ENCODE measurements at regions not wholly inside any gene's neighbourhood (a gene's known extent, or its start where the extent isn't known, plus 50 kb on each side); places are given as distances from the start of the nearest gene placed in this dataset.

GRCh38 chr3:34352778-34353331, 554.4 kb downstream of the PDCD6IP start:
- Histone ChIP-seq H3K9ac (ENCODE audit: control insufficient read depth, extremely low read depth, insufficient read depth, low read length) (no peak overlapping the region), H3K27ac (ENCODE audit: control insufficient read depth, insufficient read depth, low read length) (no peak overlapping the region), H4K20me1 (ENCODE audit: control insufficient read depth, extremely low read depth, insufficient read depth, low read length) (no peaks in the 10 kb centered on the region), H3K27me3 (ENCODE audit: control insufficient read depth, extremely low read depth, insufficient read depth, low read length) (no peaks in the 10 kb centered on the region), H3K4me1 (ENCODE audit: control insufficient read depth, extremely low read depth, insufficient read depth, low read length) (no peaks in the 10 kb centered on the region), H3K36me3 (ENCODE audit: control insufficient read depth in 2 of 2, extremely low read depth in 1 of 2, insufficient read depth in 2 of 2, low read length in 2 of 2) (no peaks in the 10 kb centered on the region), H3K79me2 (ENCODE audit: control insufficient read depth, insufficient read depth, low read length) (no peaks in the 10 kb centered on the region), H3K9me1 (ENCODE audit: control insufficient read depth, extremely low read depth, insufficient read depth, low read length) (no peaks in the 10 kb centered on the region), H2AFZ (ENCODE audit: control insufficient read depth, low read length) (no peak overlapping the region), H3K4me3 (ENCODE audit: control insufficient read depth in 2 of 3, extremely low read depth in 1 of 3, insufficient read depth in 2 of 3, low read depth in 1 of 3, low read length in 3 of 3) (no peak overlapping the region), H3K4me2 (ENCODE audit: control insufficient read depth, extremely low read depth, insufficient read depth, low read depth, low read length) (no peak overlapping the region), H3K9me3 (ENCODE audit: control insufficient read depth, low read depth, low read length) (no peaks in the 10 kb centered on the region)
- FAIRE-seq (no peak), DNase-seq (ENCODE audit: low read depth, low spot score) (no peak)
- TF ChIP-seq EZH2 (IDR thresholded peaks at IDR 0.05; ENCODE audit: low read length) = no peak
- TF ChIP-seq CTCF (optimal IDR thresholded peaks at IDR 0.05 in 1 of 3, IDR thresholded peaks at IDR 0.05 in 1 of 3, conservative IDR thresholded peaks at IDR 0.05 in 1 of 3; ENCODE audit: extremely low read depth in 1 of 3, insufficient read depth in 2 of 3, low read length in 3 of 3) = no peak
- dilution Hi-C loops (cut with MboI; ENCODE audit: extremely low pct_ligation_motif_present, low sequenced_read_pairs) = no loop called here

GRCh38 chr3:34357461-34357860, 559.0 kb downstream of the PDCD6IP start:
- no peak overlapping the region for H3K4me2 ChIP-seq (ENCODE audit: control insufficient read depth, extremely low read depth, insufficient read depth, low read depth, low read length)
- H3K79me2 ChIP-seq (ENCODE audit: control insufficient read depth, insufficient read depth, low read length) = no peaks in the 10 kb centered on the region
- dilution Hi-C loops (cut with MboI; ENCODE audit: extremely low pct_ligation_motif_present, low sequenced_read_pairs) = no loop called here
- DNase-seq (ENCODE audit: low read depth, low spot score) = no peak
- H3K27me3 ChIP-seq (ENCODE audit: control insufficient read depth, extremely low read depth, insufficient read depth, low read length) = no peaks in the 10 kb centered on the region
- no peak overlapping the region for H3K9ac ChIP-seq (ENCODE audit: control insufficient read depth, extremely low read depth, insufficient read depth, low read length)
- no peak overlapping the region for H3K27ac ChIP-seq (ENCODE audit: control insufficient read depth, insufficient read depth, low read length)
- no peak overlapping the region for H3K4me3 ChIP-seq (ENCODE audit: control insufficient read depth in 2 of 3, extremely low read depth in 1 of 3, insufficient read depth in 2 of 3, low read depth in 1 of 3, low read length in 3 of 3)
- H3K9me3 ChIP-seq (ENCODE audit: control insufficient read depth, low read depth, low read length) = no peaks in the 10 kb centered on the region
- H3K36me3 ChIP-seq (ENCODE audit: control insufficient read depth in 2 of 2, extremely low read depth in 1 of 2, insufficient read depth in 2 of 2, low read length in 2 of 2) = no peaks in the 10 kb centered on the region
- no peak overlapping the region for H2AFZ ChIP-seq (ENCODE audit: control insufficient read depth, low read length)
- H4K20me1 ChIP-seq (ENCODE audit: control insufficient read depth, extremely low read depth, insufficient read depth, low read length) = no peaks in the 10 kb centered on the region
- FAIRE-seq = no peak
- no peaks in the 10 kb centered on the region for H3K4me1 ChIP-seq (ENCODE audit: control insufficient read depth, extremely low read depth, insufficient read depth, low read length)
- no peak for TF ChIP-seq CTCF (optimal IDR thresholded peaks at IDR 0.05 in 1 of 3, IDR thresholded peaks at IDR 0.05 in 1 of 3, conservative IDR thresholded peaks at IDR 0.05 in 1 of 3; ENCODE audit: extremely low read depth in 1 of 3, insufficient read depth in 2 of 3, low read length in 3 of 3)
- no peak for TF ChIP-seq EZH2 (IDR thresholded peaks at IDR 0.05; ENCODE audit: low read length)
- no peaks in the 10 kb centered on the region for H3K9me1 ChIP-seq (ENCODE audit: control insufficient read depth, extremely low read depth, insufficient read depth, low read length)

All from keratinocyte (primary cell).